Iris pigment epithelial cell (primary cell): ENCODE measurements at regions not wholly inside any gene's neighbourhood (a gene's known extent, or its start where the extent isn't known, plus 50 kb on each side); places are given as distances from the start of the nearest gene placed in this dataset.
"Not testable (repeated sequence)": the region's sequence is repeated elsewhere in the genome, so short reads cannot be mapped to it uniquely, and the experiment has no call there.

Experiments used
- DNase-seq: peaks from one replicate; pipeline ENCODE4 v3.0.0-alpha.2; 2011; ENCODE audit warnings: low read depth

DNA sequence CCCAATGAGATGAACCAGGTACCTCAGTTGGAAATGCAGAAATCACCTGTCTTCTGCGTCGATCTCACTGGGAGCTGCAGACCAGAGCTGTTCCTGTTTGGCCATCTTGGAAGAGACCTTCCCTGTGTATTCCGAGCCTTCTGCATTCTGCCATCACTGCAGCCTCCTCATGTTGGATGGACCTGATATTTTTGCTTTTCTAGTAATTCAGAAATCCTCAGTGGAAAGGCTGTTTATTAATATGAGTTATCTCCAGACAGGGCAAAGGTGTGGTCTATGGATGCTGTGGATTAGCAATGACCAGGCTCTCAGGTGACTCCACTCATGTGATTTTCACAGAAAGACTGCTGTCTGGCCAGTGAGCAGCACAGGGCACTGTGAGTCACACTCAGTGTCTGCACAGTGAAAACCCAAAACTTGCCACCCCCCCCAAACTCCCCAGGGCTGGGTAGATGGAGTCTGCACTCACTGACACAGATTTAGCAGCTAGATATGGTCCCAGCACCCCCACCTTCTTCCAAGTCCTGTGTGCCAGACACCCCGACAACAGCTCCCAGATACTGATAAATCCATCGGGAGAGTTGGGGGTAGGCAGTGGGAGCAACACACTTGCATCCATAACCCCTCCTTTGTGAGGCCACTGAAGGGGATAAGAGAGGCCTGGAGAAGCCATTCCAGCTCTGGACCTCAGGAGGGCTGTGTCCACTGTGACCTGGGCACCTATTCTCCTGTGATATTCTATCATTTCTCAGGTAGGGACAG, 75.2 kb upstream of the TOP3B start:
- DNase-seq, result no peak

DNA sequence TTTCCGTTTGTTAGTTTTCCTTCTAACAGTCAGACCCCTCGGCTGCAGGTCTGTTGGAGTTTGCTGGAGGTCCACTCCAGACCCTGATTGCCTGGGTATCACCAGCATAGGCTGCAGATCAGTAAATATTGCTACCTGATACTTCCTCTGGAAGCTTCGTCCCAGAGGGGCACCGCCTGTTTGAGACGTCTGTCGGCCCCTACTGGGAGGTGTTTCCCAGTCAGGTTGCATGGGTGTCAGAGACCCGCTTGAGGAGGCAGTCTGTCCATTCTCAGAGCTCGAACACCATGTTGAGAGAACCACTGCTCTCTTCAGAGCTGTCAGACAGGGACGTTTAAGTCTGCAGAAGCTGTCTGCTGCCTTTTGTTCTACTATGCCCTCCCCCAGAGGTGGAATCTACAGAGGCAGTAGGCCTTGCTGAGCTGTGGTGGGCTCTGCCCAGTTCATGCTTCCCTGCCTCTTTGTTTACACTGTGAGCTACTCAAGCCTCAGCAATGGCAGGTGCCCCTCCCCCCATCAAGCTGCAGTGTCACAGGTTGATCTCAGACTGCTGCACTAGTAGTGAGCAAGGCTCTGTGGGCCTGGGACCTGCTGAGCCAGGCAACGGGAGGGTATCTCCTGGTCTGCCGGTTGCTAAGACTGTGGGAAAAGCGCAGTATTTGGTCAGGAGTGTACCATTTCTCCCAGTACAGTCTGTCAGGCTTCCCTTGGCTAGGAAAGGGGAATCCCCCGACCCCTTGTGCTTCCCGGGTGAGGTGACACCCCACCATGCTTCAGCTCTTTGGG, 74.4 kb upstream of the TOP3B start:
- DNase-seq, result not testable (repeated sequence)

DNA sequence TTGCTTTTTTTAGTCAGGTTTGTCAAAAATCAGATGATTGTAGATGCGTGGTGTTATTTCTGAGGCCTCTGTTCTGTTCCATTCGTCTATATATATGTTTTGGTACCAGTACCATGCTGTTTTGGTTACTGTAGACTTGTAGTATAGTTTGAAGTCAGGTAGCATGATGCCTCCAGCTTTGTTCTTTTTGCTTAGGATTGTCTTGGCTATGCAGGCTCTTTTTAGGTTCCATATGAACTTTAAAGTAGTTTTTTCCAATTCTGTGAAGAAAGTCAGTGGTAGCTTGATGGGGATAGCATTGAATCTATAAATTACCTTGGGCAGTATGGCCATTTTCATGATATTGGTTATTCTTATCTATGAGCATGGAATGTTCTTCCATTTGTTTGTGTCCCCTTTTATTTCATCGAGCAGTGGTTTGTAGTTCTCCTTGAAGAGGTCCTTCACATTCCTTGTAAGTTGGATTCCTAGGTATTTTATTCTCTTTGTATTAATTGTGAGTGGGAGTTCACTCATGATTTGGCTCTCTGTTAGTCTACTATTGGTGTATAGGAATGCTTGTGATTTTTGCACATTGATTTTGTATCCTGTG, 70.1 kb upstream of the TOP3B start:
- not testable (repeated sequence) for DNase-seq

DNA sequence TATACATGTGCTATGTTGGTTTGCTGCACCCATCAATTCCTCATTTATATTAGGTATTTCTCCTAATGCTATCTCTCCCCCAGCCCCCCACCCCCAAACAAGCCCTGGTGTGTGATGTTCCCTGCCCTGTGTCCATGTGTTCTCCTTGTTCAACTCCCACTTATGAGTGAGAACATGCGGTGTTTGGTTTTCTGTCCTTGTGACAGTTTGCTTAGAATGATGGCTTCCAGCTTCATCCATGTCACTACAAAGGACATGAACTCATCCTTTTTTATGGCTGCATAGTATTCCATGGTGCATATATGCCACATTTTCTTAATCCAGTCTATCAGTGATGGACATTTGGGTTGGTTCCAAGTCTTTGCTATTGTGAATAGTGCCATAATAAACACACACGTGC, 68.4 kb upstream of the TOP3B start:
- not testable (repeated sequence) for DNase-seq

DNA sequence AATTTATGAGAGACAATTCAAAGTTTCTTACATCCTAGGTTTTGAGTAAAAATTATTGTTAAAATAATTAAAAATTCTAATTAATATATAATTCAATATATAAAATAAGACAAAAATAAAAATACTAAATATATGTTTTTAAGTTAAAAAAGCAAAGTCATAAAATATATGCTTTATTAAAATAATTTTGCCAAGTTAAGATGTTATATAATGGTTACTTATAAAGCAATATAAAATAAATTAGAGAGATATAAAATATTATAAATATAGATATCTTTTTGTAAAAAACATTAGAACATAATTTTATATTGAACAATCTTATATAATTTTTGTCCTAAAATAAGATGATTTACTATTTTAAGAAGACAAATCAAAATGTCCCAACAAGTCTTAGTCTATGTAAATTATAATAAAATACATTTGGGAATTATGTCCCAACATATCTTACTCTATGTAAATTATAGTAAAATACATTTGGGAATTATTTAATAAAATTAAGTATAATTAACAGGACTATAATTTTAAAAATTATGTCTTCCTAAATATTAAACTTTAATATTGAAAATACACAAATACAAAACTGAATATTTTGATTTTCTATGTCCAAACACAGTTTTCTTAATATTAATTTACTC, 67.7 kb upstream of the TOP3B start:
- no peak for DNase-seq

DNA sequence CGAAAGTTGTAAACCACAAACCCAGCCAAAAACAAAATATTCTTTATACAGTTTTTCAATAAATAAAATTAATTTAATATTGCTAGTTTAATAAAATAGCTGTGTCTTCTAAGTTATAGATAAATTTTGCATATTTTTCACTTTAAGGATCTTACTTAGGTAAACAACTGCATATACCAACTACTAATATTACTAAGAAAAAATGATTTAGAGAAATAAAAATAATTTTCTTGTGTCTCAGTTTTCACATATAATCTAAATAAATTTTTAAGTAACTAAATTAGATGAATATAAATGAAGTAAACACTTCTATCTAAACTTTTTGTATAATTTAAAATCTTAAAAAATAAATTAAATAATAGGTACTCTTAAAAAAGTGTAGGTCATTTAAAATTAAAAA, 67.1 kb upstream of the TOP3B start:
- DNase-seq, result no peak

DNA sequence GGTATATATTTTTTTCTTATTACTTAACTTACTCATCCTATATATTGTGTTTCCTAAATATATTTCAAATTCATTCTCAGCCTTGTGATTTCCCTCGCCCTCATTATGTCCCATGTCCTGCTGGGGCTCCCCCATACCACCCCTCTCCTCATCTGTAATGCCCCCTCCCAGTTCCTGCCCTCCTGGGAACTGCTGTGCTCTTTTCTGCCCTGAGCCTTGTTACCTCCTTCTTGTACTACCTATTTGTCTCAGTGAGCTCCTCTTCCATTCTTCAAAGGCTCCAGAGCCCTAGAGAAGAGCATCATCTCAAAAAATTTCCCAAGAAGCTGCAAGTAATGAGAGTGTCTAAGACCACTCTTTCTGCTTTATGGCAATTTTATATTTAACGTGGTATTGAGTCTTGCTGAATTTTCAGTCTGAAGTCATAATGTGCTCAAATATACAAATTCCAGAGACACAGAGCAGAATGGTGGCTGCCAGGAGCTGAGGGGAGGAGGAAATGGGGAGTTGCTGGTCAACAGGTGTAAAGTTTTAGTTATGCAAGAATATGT, 66.5 kb upstream of the TOP3B start:
- no peak for DNase-seq

DNA sequence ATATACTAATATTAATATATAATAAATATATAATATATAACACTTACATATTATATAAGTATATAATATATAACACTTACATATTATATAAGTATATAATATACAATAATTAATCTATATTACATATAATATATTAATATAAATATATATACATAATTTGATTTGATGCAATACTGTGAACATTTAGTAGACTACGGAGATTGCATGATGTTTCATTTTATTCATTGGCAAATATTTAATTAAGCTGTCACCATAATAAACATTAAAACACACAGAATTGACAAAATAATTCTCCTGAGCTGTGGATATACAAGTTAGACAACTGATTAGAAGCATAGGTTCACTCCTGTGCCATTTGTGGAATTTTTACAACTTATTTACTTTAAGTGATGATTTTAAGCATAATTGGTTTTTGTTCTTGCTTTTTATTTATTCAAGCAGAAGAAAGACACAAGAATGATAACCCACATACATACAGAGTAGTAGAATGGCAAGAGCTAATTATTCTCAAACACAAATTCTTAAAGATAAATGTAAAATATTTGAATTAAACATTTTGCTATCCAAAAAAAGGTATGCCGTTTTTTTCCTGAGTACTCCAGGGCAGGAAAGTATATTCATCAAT, 65.8 kb upstream of the TOP3B start:
- no peak for DNase-seq

DNA sequence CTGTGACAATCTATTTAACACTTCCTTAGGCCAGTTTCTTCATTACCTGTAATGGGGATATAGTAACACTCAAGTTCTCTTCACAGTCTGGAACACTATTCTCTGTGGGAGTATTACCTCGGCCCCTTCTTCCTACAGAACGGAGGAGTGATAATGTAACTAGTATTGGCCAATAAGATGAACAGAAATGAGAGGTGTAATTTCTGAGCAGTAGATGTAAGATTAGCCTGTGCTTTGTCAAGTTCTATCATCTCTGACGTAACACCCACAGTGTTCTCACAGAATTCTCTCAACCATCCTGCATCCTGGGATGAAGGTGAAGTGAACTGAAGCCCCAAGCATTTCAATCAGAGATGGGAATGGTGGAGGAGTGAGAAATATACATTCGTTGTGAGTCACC, 65.2 kb upstream of the TOP3B start:
- DNase-seq, result no peak

DNA sequence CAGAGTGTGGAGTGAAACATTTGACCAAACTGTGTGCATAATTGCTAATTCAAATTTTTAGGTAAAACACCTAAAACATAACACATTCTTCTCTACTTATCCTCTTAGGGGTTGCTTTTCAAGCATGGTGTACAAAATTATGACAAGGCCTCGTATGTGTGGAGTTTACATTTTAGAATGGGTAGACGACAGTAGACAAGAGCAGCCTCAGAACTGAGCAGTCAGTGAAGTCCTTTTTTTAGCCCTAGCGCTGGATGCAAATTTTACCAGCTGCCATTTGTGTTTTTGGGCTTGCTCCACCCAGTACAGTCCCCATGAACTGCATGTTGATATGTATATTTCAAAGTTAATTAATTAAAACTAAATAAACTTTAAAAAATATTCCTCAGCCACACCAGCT, 64.7 kb upstream of the TOP3B start:
- no peak for DNase-seq

DNA sequence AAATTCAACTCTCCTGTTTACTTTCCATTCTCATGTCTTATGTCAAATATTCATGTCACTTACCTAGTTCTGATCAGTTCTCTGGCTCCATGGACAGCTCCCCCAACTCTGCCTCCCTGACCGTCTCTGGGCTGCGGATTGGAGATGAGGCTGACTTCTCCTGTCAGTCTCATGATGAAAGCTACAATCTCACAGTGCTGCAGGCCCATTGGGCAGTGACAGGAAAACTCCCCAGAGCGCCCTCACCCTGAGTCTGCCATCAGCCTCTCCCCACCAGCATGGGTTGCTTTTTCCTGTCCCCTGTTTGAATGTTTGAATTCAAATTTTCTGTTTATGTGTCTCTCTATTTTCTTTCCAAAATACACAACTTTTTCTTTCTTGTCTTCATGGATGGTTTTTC, 63.8 kb upstream of the TOP3B start:
- DNase-seq, result no peak

DNA sequence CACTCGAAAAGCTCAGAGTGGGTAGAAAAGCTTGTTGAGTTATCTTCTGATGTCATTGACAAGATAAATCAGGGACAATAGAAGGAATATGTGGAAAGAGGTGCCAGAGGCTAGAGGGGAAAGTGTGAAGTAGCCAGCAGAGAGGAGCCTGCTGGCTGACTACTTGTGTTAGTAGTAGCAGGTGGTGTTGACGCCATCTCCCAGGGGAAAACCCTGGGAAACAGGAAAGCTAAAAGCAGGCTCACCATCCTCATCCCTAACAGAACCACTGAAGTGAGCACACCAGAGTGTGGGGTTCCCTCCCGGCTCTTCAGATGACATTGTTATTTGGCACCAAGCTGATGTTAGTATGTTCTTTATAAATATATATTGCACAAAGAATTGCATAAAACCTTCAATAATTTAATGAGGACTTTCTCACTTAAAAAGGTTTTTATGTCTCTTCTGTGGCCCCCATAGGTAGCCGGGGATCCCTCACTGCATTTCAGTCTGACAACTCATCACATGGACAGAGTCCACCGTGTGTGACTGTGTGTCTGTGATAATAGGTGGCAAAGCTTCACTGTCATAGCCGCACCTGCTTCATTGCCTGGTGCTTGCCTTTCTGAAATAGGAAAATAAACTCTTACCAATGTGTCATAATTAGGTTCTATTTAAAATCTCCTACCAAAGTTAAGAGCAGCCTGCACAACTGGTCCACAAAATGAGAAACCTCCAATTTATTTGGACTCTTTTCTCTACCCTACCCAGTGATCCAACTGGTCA, 63.2 kb upstream of the TOP3B start:
- DNase-seq, result no peak

DNA sequence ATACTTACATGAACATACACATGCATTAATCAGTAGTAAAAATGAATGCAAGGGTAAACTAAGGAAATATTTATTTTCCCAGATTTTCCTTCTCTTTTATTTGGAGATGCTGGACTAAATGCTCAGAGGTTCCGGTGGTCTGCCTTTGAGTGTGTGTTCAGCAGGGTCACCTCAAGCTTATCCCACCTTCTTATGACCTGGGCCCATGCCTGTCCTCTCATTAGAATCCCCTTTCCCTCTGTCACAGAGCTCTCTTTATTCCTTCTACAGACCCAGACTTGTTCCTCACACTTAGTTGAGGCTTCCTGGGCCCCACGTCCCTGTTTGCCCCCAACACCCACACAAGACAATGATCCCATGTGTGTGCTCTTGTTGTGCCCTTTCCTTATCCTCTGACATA, 61.6 kb upstream of the TOP3B start:
- no peak for DNase-seq

DNA sequence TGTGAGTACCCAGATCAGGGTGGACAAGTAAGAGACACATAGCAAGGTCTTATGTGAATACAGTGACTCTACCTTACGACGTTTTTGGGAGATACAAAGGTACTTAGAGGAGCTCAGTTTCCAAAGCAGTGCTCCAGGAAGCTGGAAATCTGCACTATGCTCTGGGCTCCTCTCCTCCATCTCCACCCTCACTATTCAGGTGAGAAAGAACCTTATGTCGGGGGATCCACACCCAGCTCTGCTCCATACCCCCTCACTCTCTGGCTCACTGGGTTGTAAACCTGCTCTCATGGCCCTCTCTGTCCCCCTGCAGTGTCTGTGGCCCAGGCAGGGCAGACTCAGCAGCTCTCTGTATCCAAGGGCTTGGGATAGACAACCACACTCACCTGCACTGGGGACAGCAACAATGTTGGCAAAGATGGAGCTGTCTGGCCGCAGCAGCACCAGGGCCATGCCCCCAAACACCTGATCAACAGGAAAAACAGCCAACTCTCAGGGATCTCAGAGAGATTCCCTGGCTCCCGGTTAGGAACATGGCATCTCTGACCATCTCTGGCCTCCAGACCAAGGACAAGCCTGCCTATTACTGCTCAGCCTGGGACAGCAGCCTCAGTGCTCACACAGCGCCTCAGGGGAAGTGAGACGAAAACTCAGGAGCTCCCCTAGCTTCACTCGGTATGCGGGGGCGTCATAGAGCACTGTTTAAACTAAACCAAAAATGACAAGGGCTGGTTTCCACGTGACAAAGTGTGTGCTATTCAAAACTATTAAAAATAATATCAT, 60.9 kb upstream of the TOP3B start:
- DNase-seq, result no peak

DNA sequence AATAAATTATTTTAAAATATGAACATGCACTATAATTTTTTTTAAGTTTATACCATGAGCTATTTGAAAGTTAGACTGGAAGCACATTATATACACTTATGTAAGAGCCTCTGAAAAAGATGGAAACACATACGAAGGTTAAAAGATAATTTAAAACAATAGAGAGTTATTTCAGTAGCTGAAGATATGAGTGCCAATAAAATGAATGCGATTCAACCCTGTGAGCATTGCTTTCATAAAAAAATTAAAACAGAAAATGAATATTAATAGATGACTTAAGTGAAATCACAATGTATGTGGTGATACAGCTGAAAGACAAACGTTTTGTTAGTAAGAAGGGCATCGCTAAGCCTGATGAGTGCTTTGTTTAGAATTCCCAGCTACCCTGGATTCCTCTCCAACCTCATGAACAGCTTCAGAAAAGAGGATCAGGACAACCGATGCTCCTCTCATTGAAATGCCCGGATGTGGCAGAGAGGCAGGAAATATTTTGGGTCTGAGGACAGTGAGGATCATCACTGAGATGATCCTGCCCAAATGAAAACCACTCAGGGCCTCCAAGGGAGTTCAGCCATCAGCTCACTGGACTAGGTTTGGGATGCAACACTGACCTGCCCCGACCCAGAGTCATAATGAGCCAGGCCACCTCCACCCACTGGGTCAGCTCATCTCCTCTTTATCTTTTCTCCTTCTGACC, 60.2 kb upstream of the TOP3B start:
- DNase-seq, result no peak

DNA sequence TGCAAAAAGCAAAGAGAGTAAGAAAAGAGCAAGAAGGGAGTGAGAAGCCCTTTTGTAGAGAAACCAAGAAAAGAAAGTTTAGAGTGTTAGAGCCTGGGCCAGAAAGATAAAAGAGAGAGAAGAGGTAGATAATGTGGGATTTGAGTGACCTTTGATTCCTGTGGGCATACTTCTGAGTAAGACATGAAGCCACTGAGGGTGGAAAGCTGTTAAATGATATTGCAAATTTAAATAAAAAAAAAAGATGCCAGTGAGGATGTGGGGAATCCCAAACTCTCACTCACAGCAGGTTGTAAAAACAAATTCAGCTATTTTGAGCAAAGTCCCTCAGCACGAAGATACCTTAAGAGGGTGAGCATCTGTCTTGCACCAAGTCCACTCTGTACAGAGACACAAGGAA, 59.4 kb upstream of the TOP3B start:
- no peak for DNase-seq

DNA sequence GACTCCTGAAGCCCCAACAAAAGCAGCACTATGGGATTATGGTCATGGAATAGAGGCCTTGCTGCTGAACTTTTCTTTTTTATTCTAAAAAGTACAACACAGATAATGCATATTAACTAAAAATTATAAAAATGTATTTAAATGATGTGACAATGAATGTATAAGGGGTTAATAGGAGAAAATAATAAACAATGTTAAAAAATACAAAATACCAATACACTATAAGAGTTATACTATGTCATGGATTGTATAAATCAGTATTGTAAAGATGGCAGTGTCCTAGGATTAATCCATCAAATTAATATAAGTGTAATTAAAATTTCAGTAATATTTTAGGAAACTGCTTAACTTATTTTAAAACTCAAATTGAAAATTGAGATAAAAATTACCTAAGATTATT, 58.3 kb upstream of the TOP3B start:
- DNase-seq, result no peak

DNA sequence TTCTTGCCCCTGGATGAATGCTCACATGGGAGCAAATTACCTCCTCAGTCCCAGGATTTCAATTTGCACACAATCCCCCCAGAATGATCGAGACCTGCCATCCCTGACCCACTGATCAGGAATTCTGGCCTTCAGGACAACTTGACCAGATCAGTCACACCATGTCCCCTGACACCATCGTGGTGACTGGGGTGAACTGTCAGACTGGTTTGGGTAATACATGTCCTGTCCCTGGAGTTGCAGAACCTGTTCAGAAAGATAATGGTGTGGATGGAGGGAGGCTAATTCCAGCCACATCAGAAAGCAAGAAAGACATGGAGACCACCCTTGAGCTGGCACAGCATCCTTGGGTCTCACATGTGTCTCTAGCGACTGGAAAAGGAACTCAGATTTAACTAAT, 57.9 kb upstream of the TOP3B start:
- no peak for DNase-seq

DNA sequence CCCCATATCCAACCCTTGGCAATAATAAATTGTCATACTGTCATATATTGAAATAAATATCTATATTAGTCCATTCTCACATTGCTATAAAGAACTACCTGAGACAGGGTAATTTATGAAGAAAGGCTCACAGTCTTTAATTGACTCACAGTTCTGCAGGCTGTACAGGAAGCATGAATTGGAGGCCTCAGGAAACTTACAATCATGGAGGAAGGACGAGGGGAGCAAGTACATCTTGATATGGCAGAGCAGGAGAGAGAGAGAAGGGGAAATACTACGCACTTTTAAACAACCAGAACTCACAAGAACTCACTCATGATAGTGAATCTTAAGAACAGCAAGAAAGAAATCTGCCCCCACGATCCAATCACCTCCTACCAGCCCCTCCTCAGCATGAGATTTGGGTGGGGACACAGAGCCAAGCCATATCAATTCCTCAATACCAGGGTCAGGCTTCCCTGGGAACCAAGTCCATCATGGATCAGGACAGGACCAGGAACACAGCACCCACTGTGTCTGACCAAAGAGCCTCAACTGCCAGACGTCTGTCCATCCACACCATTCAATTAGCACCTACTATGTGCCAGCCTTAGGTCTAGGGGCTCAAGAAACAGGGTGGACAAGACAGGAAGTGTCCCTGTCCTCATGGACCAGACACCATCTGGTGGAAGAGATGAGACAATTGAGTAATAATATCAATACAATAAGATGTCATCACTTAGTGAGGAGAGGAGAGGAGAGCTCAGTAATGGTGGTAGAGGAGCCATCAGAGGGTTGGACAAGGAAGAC, 56.9 kb upstream of the TOP3B start:
- DNase-seq, result no peak
